NCI-H1048 (cell line): ENCODE measurements at regions not wholly inside any gene's neighbourhood (a gene's known extent, or its start where the extent isn't known, plus 50 kb on each side); places are given as distances from the start of the nearest gene placed in this dataset.
"Not testable (repeated sequence)": the region's sequence is repeated elsewhere in the genome, so short reads cannot be mapped to it uniquely, and the experiment has no call there.

Source experiments
- DNase-seq: peaks from one replicate; lab custom pipeline; 2025; lab: John Stamatoyannopoulos, UW

GRCh38 chr13:65302691-65303090 lies 1927.4 kb downstream of the PCDH9 start:
- DNase-seq = no peak

- DNase-seq = no peak
Observed at GRCh38 chr13:65301506-65301905, 1928.6 kb downstream of the PCDH9 start.

- DNase-seq = no peak
Observed at GRCh38 chr13:65300220-65300619, 1929.9 kb downstream of the PCDH9 start.

GRCh38 chr13:65293530-65294198 lies 1936.5 kb downstream of the PCDH9 start:
- DNase-seq = no peak

- DNase-seq = no peak
Observed at GRCh38 chr13:65292488-65292901, 1937.6 kb downstream of the PCDH9 start.

- no peak for DNase-seq
Observed at GRCh38 chr13:65287405-65287804, 1942.7 kb downstream of the PCDH9 start.

- DNase-seq = no peak
Observed at GRCh38 chr13:65275838-65276630, 1954.1 kb downstream of the PCDH9 start.

- DNase-seq = no peak
Observed at GRCh38 chr13:65275108-65275507, 1955.0 kb downstream of the PCDH9 start.

GRCh38 chr13:65273811-65274420 lies 1956.2 kb downstream of the PCDH9 start:
- not testable (repeated sequence) for DNase-seq

- no peak for DNase-seq
Observed at GRCh38 chr13:65268009-65268408, 1962.1 kb downstream of the PCDH9 start.

- no peak for DNase-seq
Observed at GRCh38 chr13:65265988-65266387, 1964.1 kb downstream of the PCDH9 start.

- DNase-seq = no peak
Observed at GRCh38 chr13:65264066-65264465, 1966.1 kb downstream of the PCDH9 start.

GRCh38 chr13:65260946-65261891 lies 1968.9 kb downstream of the PCDH9 start:
- no peak for DNase-seq

- no peak for DNase-seq
Observed at GRCh38 chr13:65240773-65241172, 1989.4 kb downstream of the PCDH9 start.

GRCh38 chr13:65236841-65237418 lies 1993.2 kb downstream of the PCDH9 start:
- DNase-seq = no peak

- no peak for DNase-seq
Observed at GRCh38 chr13:65217471-65217995, 2012.6 kb downstream of the PCDH9 start.

GRCh38 chr13:65202845-65203244 lies 2027.3 kb downstream of the PCDH9 start:
- not testable (repeated sequence) for DNase-seq

GRCh38 chr13:65188721-65189120 lies 2041.4 kb downstream of the PCDH9 start:
- no peak for DNase-seq

- no peak for DNase-seq
Observed at GRCh38 chr13:65168026-65168425, 2062.1 kb downstream of the PCDH9 start.

GRCh38 chr13:65166675-65167074 lies 2063.5 kb downstream of the PCDH9 start:
- no peak for DNase-seq

GRCh38 chr13:65159803-65160202 lies 2070.3 kb downstream of the PCDH9 start:
- no peak for DNase-seq
